GM21515 (cell line): ENCODE measurements at regions not wholly inside any gene's neighbourhood (a gene's known extent, or its start where the extent isn't known, plus 50 kb on each side); places are given as distances from the start of the nearest gene placed in this dataset.

ENCODE experiments used
- ATAC-seq: cut with Tn5 transposase; IDR thresholded peaks from one replicate; pipeline ENCODE4 v1.9.1; 2021; ENCODE audit not compliant: unreplicated experiment

DNA sequence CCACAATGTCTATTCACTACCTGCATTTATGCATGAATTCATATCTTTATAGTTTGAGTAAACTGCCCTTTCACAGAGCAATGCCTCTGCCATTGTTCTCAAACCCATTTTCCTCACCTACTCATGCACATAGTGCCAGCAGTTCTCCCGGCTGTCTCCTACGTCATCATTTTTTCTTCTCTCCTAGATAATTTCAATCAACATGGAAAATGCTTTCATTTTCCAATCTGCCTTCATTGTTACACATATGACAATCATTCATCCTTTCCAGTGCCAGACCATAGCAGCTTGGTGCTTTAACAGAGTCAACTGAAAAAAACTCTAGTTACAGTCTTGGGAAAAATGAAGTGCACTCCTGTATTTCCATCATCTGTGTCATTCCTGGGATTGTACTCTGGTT lies 514.8 kb upstream of the CTNND2 start:
- ATAC-seq, result no peak

DNA sequence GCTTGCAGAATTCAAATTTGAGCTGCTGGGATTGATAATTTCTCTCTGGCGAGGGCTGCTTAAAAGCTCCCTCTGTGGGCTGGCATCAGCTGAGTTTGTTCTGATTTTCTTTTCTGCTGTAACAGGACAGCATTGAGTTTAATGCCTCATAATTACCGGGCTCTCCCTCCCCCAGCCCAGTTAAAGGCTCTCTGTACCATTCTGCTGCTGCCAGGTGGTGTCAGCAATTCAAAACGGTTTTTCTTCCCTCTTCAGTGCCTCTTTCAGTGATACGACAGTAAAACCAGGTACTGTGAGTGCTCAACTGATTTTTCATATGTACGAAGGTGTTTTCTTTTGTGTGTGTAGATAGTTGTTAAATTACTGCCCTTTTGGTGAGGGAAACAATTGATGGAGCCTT lies 509.3 kb upstream of the CTNND2 start:
- ATAC-seq, result no peak

DNA sequence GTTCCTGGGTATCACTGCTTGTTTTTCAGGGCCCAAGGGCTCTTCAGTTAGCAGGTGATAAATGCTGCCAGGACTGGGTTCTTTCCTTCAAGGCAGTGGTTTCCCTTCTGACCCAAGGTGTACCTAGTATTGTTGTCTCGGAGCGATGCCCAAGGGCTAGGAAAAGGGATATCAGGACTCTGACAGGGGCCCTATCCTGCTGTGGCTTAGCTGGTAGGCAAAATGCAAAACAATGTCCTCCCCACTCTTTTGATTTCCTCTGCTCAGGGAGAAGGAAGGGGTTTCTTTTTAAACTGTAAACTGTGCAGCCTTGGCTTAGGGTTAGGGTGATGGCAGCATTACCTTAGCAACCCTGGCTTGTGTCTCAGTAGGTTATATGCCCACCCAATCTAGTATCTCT lies 508.8 kb upstream of the CTNND2 start:
- ATAC-seq, result no peak

DNA sequence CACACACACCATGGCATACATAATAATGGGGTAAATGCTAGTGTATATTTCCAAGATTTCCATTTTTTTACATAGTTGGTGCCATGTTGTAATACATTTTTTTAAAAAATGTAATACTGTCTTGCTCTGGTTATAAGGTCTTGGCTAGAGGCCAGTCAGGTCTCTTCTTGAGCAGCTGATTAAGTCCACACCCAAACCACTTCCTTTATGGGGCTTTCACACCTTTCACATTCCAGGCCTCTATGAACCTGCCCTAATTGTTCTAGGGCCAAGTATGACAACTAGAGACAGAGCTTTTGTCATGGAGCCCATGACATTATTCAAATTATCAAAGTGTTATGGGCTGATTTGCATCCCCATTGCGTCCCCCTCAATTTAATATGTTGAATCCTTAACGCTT lies 495.6 kb upstream of the CTNND2 start:
- no peak for ATAC-seq

DNA sequence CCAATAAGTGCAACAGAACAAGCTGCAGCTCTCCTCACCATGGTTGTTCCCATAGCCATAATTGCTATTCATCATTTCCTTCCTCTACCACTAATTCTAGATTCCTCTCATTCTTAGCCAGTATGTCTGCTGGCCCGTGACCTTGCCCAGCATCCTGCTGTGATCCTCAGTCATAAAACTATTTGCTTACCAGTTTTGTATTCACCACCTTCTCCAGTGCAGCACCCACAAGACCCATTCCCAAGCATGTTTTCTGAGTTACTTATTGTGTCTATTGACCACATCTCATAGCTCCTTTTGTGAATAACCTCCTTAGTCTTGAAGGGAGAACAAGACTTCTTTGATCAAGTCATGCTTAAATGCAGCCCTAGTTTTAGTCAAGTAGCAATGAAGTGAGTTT lies 488.0 kb upstream of the CTNND2 start:
- ATAC-seq, result no peak

DNA sequence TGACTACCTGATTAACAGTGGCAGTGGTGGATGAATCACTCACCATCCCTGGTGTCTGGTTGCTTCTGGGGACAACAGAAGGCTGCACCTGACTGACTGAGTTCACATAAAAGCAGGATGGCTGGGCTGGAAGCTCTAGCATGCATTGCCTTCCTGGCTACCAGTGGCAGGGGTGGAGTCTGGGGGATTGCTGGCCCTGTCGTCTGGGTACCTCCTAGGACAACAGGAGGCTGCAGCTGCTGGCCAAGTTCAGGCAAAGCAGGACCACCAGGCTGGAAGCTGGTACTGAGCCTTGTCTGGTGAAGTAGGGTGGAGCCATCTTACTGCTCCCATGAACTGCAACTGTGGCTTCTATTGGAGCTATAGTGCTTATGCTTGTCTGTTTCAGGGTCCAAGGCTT lies 480.8 kb upstream of the CTNND2 start:
- ATAC-seq, result no peak

DNA sequence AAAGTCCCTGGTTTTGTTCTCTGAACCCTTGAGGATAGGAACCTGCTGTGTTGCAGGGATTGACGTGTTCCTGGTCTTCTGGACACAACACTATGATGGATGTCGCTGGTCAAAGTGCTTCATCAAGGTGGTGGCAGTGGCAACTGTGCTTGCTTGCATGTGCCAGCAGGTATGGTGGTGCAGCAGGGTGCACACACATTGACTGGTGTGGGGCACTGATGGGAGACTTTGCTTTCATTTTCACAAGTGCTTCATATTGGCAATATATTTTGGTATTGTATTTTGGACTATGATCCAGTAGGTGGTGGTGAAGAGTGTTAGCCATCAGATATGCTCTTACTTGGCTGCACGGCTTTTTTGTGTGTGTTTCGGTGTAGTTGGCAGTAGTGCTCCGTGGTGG lies 479.8 kb upstream of the CTNND2 start:
- ATAC-seq, result no peak

DNA sequence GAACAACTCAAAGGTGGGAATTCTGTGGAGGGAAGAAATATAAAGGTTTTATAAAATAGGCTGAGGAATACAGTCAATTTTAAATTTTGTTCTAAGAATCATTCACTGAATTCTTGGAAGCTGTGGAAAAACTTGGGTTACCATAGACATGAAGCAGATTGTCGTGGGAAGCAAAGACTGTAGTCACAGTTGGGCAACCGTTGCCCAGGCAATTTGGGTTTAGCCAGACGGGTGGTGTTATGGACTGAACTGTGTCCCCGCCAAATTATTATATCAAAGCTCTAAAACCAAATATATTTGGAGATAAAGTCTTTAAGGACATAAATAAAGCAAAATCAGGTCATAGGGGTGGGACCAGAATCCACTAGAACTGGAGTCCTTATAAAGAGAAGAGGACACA lies 463.7 kb upstream of the CTNND2 start:
- no peak for ATAC-seq

DNA sequence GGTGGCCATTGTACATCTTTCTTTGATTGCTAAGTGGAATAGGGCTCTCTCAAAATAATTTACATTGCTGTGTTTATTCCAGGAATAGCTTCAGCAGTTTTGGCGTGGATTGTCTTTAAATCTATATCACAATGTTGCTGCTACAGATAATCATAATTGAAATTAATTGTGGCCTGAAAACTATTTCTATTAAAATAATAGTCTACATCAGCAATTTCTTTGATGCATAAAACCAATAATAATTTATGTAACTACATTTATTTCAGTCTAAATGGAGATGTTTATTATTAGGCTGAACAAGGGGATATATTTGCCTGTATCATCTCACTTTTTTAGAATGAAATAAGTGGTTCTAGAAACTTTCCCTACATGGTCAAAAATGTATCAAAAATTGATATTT lies 456.0 kb upstream of the CTNND2 start:
- ATAC-seq, result no peak

DNA sequence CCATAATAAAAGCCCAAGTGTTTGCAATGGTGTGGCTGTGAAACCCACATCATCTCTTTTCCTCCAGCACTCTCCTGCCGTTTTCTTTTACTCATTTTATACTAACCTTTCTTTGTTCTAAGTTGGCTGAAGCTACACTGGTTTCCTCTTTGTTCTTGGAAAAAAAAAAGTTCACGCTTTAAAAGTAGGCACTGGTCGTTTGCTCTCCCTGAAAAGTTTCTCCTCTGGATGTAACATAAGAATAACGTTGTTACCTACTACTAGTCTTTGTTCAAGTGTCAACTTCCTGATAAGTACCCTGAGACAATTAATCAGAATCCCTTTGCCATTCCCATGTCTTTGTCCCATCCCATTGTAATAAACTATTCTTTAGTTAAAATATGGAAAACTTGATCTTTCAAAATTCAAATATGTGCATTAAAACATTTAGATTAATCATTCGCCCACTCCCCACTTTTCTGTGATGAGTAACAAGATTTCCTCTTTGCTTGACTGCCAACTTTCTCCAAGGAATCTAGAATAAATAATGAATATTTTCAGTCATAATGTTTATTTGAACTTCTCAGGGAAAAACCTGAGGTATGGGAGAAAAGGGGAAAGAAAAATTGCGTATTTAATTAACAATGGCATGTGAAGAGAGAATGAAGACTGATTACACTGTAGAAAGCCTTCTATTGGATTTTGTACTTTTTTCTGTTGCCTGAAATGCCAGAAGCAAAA lies 454.3 kb upstream of the CTNND2 start:
- no peak for ATAC-seq

DNA sequence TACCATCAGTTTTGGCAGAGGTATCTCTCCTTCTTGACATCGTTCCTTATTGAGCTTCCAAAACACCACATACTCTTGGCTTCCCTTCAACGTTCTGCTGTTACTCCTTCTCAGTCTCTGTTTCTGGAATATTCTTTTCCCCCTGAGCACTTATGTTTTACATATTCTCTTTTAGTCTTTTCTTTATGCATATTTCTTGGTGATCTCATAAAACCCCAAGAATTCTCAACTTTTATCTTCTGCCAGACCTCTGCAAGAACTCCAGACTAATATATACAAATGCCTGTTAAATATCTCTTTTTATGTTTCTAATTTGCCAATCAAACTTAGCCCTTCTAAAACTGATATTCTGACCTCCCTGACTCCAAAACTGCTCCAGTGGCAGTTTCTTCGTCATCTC lies 453.4 kb upstream of the CTNND2 start:
- ATAC-seq, result no peak

DNA sequence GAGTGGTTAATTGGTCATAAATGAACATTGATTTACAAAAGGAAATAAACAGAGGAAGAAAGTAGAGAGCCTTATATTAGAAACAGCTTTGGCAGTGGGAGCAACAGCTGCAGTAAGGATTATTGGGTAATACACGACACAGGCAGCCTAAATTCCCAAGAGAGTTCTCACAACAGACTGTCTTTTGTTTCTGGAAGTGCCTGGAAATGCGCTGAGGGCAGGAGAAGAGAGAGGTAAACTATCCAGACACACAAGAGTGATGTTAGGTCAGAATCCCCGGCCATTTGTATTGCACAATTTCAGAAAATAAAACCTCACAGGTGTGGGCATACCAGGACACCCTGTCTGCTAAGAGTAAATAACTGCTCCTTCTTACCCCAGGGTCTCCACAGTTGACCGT lies 450.4 kb upstream of the CTNND2 start:
- ATAC-seq, result no peak

DNA sequence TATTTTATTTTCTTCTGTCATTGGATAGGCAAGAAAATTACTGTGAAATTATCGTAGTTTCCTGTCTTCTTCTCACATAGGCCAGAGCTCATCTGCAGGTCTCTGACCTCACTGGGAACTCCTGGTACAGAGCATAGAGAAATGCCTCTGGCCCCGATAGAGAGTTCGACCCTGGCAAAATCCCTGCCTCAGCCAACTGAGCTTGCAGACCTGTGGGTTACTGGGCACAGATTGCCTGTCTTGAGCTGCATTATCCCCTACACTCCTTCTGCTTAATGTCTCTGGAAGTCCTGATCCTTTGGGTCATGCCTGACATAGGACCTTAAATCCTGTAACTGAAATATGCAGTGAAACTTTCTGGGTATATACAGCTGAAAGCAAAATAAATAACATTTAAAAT lies 439.3 kb upstream of the CTNND2 start:
- no peak for ATAC-seq

DNA sequence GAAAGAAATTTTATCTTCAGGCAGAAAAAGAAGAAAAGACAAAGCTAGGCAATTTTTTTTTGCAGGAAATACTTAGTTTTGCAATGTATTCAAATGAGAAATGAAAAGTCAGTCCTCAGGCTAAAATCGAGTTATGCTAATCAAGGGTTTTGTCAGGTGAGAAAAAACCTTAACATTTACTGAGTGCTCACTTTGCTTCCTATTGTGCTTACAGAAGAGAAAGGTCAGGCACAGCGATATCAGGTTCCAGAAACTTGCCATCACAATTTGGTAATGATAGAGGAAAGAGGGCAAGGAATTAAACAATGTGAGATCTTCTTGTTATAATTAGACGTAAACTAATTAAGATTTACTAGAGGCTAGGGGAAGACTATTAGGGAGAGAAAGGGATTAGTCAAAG lies 431.7 kb upstream of the CTNND2 start:
- no peak for ATAC-seq

DNA sequence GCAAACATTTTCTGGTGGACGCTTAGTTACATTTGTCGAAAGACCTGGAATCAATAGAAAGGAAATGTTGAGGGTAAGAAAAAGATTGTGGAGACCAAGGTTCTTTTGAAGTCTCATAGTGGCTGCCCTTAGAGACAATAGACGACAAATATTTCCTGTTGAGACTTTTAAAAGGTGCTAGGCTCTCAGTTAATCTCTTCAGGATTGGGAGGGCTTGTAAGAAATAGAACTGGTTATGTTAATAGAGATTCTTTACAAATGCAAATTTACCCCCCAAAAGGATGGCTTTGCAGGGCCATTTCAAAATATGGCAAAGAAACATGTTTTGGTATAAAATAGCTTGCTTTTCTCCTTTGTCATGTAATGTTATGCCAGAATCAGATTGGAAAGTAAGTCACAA lies 428.2 kb upstream of the CTNND2 start:
- ATAC-seq, result no peak

DNA sequence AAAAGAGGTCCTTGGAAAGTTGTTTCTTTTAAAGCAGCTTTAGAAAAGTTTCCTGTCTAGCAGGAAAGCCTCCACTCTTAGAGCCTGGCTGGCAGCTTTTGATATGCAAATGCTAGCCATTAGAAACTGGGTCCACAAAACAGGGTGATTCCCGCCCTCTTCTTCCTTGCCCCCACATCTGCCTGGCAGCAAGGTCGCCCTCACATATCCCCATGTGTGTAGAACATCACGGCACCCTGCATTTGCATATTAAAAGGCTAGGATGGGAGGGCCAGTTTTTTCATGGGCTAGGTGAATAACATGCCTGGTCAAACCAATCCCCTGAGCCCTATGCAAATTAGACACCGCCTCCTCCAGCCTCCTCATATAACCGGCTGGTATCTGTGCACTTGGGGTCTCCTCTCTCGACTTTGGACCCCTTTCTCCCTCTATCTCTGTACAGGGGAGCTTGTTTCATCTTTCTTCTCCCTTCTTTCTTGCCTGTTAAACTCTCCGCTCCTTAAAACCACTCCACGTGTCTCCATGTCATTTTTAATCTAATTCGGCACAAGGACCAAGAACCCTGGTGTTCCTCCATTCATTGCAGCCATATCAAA lies 426.8 kb upstream of the CTNND2 start:
- ATAC-seq, result no peak

DNA sequence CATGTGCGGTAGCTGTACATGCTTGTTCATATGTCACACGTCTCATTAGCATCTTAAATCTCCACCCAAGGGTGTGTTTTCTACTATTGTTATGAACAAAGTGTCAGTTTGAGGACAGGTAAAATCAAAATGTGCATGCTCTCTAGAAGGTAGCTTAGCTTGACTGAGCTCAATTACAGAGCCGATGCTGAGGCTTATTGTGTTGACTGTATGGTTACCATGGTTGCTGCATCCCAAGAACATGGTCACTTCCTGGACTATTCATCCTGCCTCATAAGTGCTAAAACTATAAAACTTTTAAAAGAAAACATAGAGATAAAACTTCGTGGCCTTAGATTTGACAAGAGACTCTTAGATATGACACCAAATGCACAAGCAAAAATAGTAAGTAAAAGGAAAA lies 426.1 kb upstream of the CTNND2 start:
- no peak for ATAC-seq

DNA sequence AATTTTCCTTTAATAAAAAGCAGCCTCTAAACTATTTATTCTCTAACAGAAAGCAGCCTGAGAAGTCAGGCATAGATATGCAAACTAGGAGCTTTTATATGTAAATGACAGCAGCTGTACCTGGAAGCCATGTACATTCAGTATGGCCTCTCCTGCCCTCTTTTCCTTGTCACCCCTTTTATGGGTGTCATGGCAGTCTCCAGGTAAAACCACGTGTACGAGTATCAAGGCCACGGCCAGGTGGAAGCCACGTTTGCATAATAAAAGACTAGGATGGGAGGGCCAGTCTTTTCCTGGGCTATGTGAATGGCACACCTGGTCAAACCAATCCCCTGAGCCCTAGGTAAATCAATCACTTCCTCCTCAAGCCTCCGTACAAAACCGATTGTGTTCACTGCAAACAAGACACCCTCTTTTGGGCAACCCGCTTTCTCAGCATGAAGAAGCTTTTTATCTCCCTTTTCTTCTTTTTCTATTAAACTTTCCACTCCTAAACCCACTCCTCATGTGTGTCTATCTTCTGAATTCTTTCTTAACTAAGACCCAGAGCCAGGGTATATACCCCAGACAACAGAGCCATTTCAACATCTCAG lies 419.5 kb upstream of the CTNND2 start:
- ATAC-seq, result no peak

DNA sequence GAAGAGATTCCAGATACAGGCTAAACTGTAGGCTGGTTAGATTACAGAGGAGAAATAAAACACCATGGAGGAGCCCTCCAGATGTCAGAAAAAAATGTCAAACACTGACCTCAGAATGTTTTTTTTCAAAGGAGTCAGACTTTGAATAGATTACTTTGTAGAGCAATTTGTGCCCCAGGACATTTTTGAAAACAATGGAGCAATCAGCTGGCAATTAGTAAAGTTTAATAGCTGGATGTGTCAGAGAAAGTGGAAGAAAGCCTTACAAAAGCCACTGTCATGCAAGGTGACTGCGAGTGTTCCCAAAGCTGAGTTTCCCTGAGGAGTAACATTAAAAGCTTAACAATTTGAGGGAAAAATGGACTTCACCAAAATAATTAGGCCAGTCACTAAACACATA lies 417.8 kb upstream of the CTNND2 start:
- no peak for ATAC-seq

DNA sequence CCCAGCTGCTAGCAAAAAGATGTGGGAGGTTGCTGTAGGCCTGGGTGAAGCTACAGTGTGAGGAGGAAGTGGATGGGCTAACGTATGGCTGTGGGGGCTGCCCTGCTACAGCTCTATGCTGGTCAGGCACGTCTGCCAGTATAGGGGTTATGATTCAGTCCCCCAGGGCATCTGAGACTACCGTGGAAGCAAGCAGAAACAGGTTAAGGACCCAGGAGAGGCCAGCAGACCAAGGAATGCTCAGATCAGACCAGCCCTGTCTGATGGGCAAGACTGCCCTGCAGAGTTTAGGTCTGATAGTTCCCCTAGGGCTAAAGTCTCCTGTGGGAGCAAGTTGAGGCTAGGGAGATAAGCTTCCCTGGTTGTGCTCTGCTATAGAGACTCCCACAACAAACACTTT lies 416.1 kb upstream of the CTNND2 start:
- no peak for ATAC-seq

DNA sequence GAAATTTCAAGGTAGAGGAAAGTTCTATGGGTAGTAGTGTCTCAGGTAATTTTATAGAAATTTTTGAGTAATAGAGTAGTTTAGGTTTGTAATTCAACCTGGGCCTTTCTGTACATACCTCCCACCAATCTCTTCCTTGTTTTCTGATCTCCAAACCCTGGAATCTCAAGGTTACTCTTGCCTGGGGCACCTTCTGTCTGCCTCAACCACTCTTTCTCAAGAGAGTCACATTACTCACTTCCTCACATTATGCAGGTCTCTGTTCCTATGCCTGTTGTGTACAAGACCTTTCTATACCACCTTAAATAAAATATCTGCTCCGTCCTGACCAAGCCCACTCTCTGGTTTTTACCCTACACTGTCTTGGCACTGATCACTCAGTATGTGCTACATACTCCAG lies 412.6 kb upstream of the CTNND2 start:
- ATAC-seq, result no peak

DNA sequence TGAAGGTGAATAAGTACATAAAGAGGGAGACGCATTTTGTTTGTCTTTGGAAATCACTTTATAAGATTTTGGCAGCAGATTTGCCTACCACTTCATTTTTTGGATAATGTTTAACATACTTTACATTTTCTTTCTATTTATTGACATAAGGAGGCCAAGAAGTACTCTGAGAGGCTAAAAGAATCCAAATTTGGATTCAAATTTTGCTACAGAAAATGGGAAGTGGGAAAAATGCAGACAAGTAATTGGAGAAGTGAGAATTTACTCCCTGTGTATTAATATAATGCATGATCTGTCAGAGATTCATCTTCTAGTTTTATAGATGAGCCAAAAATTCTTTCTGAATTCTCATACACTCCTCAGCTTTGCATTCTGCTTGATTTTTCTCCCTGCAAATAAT lies 411.2 kb upstream of the CTNND2 start:
- ATAC-seq, result no peak

DNA sequence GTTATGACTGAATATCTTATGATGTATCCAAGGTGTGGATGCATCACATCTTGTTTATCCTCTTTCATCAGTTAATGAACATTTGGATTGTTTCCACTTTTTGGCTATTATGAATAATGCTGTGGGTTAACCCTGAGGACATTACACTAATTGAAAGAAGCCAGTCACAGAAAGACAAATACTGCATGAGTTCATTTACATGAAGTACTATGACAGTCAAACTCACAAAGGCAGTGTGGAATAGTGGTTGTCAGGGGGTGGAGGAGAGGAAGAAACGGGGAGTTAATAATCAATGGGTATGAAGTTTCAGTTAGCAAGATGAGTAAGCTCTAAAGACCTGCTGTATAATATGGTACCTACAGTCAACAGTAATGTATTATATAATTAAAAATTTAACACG lies 409.4 kb upstream of the CTNND2 start:
- no peak for ATAC-seq
